ENCODE measurements at regions not wholly inside any gene's neighbourhood (a gene's known extent, or its start where the extent isn't known, plus 50 kb on each side); places are given as distances from the start of the nearest gene placed in this dataset.

DNA sequence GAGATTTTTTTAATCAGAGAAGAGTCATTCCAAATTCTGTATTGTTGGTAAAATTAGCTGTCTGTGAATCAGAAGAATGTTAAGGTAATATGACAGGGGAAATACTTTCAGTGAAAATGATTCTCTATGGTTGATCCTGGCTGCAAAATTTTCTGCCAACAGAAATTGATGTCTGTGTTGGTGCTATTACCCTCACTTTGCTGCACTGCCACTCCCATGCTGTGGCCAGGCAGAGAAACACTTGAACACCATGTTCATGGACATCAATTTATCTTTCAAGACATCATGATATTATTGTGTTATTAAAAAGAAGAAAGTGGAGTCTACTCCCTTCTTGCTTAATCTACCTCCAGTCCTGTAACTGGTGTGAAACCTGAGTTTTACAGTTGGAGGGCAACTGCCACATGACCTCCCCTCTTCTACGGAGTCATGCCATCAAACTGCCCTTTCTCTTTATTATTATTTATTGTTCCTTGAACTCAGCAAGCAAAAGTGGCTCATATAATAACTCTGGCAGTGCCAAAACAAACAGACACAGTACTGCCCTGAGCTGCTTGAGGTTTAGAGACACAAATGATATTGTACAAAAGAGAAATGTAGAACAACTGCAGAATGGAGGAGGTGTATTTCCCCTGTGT, 288.0 kb upstream of the JAG1 start:
- TF ChIP-seq, protein P1, sequence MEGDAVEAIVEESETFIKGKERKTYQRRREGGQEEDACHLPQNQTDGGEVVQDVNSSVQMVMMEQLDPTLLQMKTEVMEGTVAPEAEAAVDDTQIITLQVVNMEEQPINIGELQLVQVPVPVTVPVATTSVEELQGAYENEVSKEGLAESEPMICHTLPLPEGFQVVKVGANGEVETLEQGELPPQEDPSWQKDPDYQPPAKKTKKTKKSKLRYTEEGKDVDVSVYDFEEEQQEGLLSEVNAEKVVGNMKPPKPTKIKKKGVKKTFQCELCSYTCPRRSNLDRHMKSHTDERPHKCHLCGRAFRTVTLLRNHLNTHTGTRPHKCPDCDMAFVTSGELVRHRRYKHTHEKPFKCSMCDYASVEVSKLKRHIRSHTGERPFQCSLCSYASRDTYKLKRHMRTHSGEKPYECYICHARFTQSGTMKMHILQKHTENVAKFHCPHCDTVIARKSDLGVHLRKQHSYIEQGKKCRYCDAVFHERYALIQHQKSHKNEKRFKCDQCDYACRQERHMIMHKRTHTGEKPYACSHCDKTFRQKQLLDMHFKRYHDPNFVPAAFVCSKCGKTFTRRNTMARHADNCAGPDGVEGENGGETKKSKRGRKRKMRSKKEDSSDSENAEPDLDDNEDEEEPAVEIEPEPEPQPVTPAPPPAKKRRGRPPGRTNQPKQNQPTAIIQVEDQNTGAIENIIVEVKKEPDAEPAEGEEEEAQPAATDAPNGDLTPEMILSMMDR (IDR thresholded peaks at IDR 0.05 in 2 of 3, conservative IDR thresholded peaks at IDR 0.05 in 1 of 3; ENCODE audit: borderline replicate concordance in 1 of 3, insufficient read depth in 1 of 3, low read depth in 2 of 3, low read length in 2 of 3): 0 out of 6 replicates have a peak, but pooled peaks of 1 of the 3 experiments have one; percentile 9
- TF ChIP-seq POLR2A (IDR thresholded peaks at IDR 0.05; ENCODE audit: borderline replicate concordance, extremely low read depth, insufficient read depth, insufficient read length) (no peak), YY1 (IDR thresholded peaks at IDR 0.05; ENCODE audit: extremely low read depth, insufficient replicate concordance, low read depth, low read length) (no peak), EZH2 (IDR thresholded peaks at IDR 0.05) (no peak), ZNF274 (IDR thresholded peaks at IDR 0.05; ENCODE audit: low read depth, low read length) (no peak), TCF7L2 (IDR thresholded peaks at IDR 0.05; ENCODE audit: borderline replicate concordance, extremely low read depth, insufficient read depth, insufficient read length) (no peak), EGR1 (IDR thresholded peaks at IDR 0.05; ENCODE audit: low read depth) (no peak)
